Smooth muscle cell (in vitro differentiated cells): ENCODE measurements at regions not wholly inside any gene's neighbourhood (a gene's known extent, or its start where the extent isn't known, plus 50 kb on each side); places are given as distances from the start of the nearest gene placed in this dataset.

Experiments
- DNase-seq: peaks from one replicate; lab custom pipeline; 2025; ENCODE audit not compliant: unreplicated experiment; lab: John Stamatoyannopoulos, UW
- H2AFZ ChIP-seq: fragments of 200-600 bp; sonication (generic); 2 replicates; pipeline ENCODE4 v1.6.0; 2016; ENCODE audit warnings: antibody characterized with exemption, low read depth, mild to moderate bottlenecking
- H3F3A ChIP-seq: fragments of 200-600 bp; sonication (generic); 2 replicates; pipeline ENCODE4 v1.6.0; 2017; ENCODE audit warnings: antibody characterized with exemption, low read depth
- H3K27ac ChIP-seq: fragments of 200-600 bp; sonication (generic); 2 replicates; pipeline ENCODE4 v1.5.1; 2016; ENCODE audit warnings: low read depth, mild to moderate bottlenecking
- H3K27me3 ChIP-seq: fragments of 200-600 bp; sonication (generic); 2 replicates; pipeline ENCODE4 v1.6.1; 2016; ENCODE audit warnings: low read depth, mild to moderate bottlenecking
- H3K36me3 ChIP-seq: fragments of 200-600 bp; sonication (generic); 2 replicates; pipeline ENCODE4 v1.5.1; 2016; ENCODE audit warnings: low read depth
- H3K4me1 ChIP-seq: fragments of 200-600 bp; sonication (generic); 2 replicates; pipeline ENCODE4 v1.5.1; 2016; ENCODE audit warnings: low read depth
- H3K4me2 ChIP-seq: fragments of 200-600 bp; sonication (generic); 2 replicates; pipeline ENCODE4 v1.6.0; 2016; ENCODE audit warnings: mild to moderate bottlenecking
- H3K4me3 ChIP-seq: fragments of 200-600 bp; sonication (generic); 2 replicates; pipeline ENCODE4 v1.5.1; 2016; ENCODE audit warnings: mild to moderate bottlenecking
- H3K79me2 ChIP-seq: fragments of 200-600 bp; sonication (generic); 2 replicates; pipeline ENCODE4 v1.6.0; 2016; ENCODE audit warnings: low read depth, mild to moderate bottlenecking
- H3K9ac ChIP-seq: fragments of 200-600 bp; sonication (generic); 2 replicates; pipeline ENCODE4 v1.6.0; 2016; ENCODE audit warnings: low read depth
- H3K9me3 ChIP-seq: fragments of 200-600 bp; sonication (generic); replicated peaks from 2 replicates; pipeline ENCODE4 v1.5.1; 2016; ENCODE audit warnings: low read depth
- H4K20me1 ChIP-seq: fragments of 200-600 bp; sonication (generic); 2 replicates; pipeline ENCODE4 v1.6.0; 2016; ENCODE audit warnings: low read depth
- WGBS: methylation state at CpG from one replicate; pipeline ENCODE4 v1.1.7; 2016; ENCODE audit warnings: low lambda C conversion rate; 5-methylcytosine and 5-hydroxymethylcytosine counted together
- TF ChIP-seq, protein P1 (sequence below): fragments of 200-600 bp; sonication (generic); IDR thresholded peaks from 2 replicates; pipeline ENCODE4 v1.5.1; 2017; ENCODE audit warnings: borderline replicate concordance, mild to moderate bottlenecking, antibody characterized with exemption; ENCODE audit not compliant: insufficient read depth, poor library complexity, severe bottlenecking

DNA sequence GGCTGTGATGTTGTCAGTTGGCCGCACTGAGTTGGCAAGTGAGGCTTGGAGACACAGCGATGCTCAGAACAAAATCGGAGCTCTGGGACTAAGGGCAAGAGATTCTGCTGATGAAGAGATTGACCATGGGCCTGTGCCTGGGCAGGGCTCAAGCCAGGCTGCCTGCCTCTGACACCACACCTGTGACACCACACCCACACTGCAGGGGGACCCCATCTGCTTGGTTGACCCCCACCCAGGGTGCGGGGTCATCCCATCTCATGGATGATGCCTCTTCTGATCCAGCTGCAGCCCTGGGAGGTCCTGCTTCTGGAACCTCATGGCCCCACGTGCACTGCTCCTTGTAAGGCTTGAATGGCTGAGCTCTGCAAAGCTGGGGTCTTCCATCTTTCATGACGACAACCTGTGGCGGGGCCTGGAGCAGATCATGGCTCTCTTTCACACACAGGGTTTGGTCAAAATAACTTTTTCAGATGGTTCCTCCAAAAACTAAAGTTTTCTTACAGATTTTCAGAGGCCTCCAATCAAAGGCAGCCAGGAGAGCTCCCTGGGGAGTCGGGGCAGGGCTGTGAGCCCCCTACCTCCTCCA lies 185.2 kb downstream of the GADD45G start:
- Histone ChIP-seq H4K20me1 (no peaks in the 10 kb centered on the region), H3K9ac (no peak overlapping the region), H3K36me3 (no peaks in the 10 kb centered on the region), H3K27me3 (no peaks in the 10 kb centered on the region), H3K9me3 (no peaks in the 10 kb centered on the region), H3K79me2 (no peaks in the 10 kb centered on the region), H2AFZ (no peak overlapping the region), H3K4me2 (no peak overlapping the region), H3K4me3 (no peak overlapping the region), H3F3A (no peaks in the 10 kb centered on the region), H3K4me1 (no peaks in the 10 kb centered on the region), H3K27ac (no peak overlapping the region)
- no peak for DNase-seq
- TF ChIP-seq, protein P1, sequence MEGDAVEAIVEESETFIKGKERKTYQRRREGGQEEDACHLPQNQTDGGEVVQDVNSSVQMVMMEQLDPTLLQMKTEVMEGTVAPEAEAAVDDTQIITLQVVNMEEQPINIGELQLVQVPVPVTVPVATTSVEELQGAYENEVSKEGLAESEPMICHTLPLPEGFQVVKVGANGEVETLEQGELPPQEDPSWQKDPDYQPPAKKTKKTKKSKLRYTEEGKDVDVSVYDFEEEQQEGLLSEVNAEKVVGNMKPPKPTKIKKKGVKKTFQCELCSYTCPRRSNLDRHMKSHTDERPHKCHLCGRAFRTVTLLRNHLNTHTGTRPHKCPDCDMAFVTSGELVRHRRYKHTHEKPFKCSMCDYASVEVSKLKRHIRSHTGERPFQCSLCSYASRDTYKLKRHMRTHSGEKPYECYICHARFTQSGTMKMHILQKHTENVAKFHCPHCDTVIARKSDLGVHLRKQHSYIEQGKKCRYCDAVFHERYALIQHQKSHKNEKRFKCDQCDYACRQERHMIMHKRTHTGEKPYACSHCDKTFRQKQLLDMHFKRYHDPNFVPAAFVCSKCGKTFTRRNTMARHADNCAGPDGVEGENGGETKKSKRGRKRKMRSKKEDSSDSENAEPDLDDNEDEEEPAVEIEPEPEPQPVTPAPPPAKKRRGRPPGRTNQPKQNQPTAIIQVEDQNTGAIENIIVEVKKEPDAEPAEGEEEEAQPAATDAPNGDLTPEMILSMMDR = no peak
- WGBS = 96% methylated on average over 8 of the region's 8 CpGs

DNA sequence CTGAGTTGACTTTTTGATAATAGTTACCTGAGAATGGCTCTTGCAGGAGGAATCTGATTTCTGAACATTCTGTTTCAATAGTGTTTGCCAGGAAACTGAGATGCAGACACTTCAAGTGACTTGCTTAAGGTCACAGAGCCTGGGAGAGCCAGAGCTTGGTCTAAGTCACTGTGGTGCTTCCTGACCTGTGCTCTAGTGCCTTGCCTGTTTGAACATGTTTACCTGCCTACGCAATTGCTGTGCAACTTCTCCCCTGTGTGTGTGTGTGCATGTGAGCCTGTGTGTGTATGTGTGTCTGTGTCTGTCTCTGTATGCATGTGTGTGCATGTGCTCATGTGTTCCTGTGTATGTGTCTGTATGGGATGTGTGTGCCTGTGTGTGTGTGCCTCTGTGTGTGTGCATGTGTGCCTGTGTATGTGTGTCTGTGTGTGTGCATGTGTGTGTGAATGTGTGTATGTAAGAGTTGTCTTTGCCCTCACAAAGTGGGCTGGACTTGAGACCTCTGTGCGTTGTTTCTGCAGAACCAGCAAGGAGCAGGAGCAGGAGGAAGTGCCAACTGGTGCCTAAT lies 185.8 kb downstream of the GADD45G start:
- Histone ChIP-seq H3K4me1 (no peaks in the 10 kb centered on the region), H3K79me2 (no peaks in the 10 kb centered on the region), H3K27ac (no peak overlapping the region), H2AFZ (no peak overlapping the region), H3K27me3 (no peaks in the 10 kb centered on the region), H4K20me1 (no peaks in the 10 kb centered on the region), H3K9ac (no peak overlapping the region), H3K4me3 (no peak overlapping the region), H3F3A (no peaks in the 10 kb centered on the region), H3K36me3 (no peaks in the 10 kb centered on the region), H3K9me3 (no peaks in the 10 kb centered on the region), H3K4me2 (no peak overlapping the region)
- no peak for DNase-seq
- TF ChIP-seq, protein P1 = no peak
- 90% methylated on average over 2 of the region's 2 CpGs for WGBS

DNA sequence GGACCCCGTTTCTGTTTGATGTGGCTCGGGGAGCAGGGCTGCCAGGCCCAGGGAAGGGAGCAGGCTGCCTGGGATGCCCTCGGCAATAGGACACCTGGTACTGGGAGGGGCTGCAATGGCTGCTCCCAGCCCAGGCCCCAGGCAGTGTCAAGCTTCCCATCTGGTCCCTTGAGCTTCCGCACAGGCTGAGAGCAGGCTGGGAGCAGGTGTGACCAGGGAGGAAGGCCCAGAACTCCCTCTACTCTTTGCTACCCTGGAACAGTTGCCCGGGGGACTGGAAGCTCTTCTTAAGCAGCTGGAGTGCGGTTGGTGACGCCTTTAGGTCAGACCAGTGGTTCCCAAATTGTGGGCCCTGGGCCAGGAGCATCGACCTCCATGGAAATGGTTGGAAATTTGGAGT lies 186.9 kb downstream of the GADD45G start:
- Histone ChIP-seq H2AFZ (no peak overlapping the region), H4K20me1 (no peaks in the 10 kb centered on the region), H3K4me3 (no peak overlapping the region), H3K27me3 (no peaks in the 10 kb centered on the region), H3F3A (no peaks in the 10 kb centered on the region), H3K9ac (no peak overlapping the region), H3K27ac (no peak overlapping the region), H3K79me2 (no peaks in the 10 kb centered on the region), H3K36me3 (no peaks in the 10 kb centered on the region), H3K4me2 (no peak overlapping the region), H3K9me3 (no peaks in the 10 kb centered on the region), H3K4me1 (no peaks in the 10 kb centered on the region)
- TF ChIP-seq, protein P1 = no peak
- WGBS = 84% methylated on average over 8 of the region's 8 CpGs
- DNase-seq = no peak
